NB4 (cell line): ENCODE measurements at regions not wholly inside any gene's neighbourhood (a gene's known extent, or its start where the extent isn't known, plus 50 kb on each side); places are given as distances from the start of the nearest gene placed in this dataset.

Source experiments
- DNase-seq: peaks from one replicate; pipeline ENCODE4 v3.0.0; 2010; ENCODE audit warnings: low read depth
- H3K4me3 ChIP-seq: one replicate; pipeline ENCODE4 v1.5.1; 2011; ENCODE audit warnings: mild to moderate bottlenecking, low read depth, low read length, moderate library complexity
- MYC ChIP-seq: IDR thresholded peaks from 2 replicates; pipeline ENCODE4 v1.6.1; 2011; ENCODE audit warnings: low read depth, low read length
- POLR2A ChIP-seq: IDR thresholded peaks from 2 replicates; pipeline ENCODE4 v1.6.1; 2011; ENCODE audit warnings: mild to moderate bottlenecking; ENCODE audit not compliant: insufficient read length; ENCODE audit errors: extremely low read depth
- TF ChIP-seq, protein P1 (sequence below): IDR thresholded peaks from 2 replicates; pipeline ENCODE4 v1.6.1; 2011; ENCODE audit warnings: low read depth, low read length
- TF ChIP-seq, protein P2 (sequence below): IDR thresholded peaks from one replicate; pipeline ENCODE4 v1.5.1; 2012; ENCODE audit warnings: low read depth, low read length

DNA sequence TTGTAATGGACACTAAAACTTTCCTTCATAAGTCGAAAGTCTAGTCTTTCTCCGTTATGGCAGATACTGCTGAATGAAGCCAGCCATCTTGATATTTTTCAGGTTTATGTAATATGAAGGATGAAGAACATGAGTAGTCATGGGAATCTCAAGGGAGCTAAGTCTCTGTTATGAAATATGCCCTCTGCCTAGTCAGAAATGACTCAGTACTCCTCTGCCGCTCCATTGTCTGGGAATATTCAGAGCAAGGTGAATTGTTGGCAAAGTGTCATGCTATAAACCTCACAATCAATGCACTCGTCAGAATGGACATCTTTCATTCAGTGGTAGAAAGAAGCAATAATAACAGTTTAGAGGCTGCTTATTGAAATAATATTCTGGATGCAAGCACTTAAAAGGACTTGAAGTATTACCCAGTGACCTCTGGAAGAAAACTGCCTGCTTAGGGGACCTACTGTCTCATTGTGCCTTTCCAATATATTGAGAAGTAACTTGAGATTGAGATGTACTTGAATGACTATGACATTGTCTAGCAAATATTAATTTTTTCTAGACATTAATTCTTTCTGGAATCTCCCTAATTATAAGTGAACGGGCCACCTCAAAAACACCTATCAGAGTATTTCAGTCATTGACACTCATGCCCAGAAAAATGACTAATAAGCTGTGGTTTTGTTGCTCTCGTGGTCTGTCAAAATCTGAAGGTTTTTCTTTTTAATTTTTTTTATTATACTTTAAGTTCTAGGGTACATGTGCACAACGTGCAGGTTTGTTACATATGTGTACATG is 1011.5 kb upstream of the ACO1 start:
- H3K4me3 ChIP-seq, result no peak overlapping the region
- DNase-seq, result no peak
- TF ChIP-seq, protein P1, sequence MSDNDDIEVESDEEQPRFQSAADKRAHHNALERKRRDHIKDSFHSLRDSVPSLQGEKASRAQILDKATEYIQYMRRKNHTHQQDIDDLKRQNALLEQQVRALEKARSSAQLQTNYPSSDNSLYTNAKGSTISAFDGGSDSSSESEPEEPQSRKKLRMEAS, result no peak

DNA sequence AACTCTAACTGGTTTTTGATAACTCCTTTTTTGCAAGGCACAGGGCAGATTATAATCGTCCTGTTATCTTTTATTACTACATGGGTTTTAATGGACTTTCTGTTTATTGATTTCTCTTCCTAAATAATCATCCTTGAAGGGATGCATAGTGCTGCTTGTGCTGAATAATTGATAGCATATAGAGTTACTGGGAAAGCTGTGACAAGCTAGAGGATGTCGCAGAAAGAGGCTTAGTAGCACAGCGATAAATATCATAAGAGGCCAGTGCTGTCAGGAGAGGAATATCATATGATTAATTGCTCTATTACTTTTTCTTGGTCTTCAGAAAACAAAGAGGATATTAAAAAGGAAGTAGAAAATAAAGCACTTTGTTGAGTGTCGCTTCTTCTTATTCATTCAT is 1007.1 kb upstream of the ACO1 start:
- no peak overlapping the region for H3K4me3 ChIP-seq
- DNase-seq, result no peak
- TF ChIP-seq POLR2A, result no peak
- TF ChIP-seq MYC, result no peak
- TF ChIP-seq, protein P2, sequence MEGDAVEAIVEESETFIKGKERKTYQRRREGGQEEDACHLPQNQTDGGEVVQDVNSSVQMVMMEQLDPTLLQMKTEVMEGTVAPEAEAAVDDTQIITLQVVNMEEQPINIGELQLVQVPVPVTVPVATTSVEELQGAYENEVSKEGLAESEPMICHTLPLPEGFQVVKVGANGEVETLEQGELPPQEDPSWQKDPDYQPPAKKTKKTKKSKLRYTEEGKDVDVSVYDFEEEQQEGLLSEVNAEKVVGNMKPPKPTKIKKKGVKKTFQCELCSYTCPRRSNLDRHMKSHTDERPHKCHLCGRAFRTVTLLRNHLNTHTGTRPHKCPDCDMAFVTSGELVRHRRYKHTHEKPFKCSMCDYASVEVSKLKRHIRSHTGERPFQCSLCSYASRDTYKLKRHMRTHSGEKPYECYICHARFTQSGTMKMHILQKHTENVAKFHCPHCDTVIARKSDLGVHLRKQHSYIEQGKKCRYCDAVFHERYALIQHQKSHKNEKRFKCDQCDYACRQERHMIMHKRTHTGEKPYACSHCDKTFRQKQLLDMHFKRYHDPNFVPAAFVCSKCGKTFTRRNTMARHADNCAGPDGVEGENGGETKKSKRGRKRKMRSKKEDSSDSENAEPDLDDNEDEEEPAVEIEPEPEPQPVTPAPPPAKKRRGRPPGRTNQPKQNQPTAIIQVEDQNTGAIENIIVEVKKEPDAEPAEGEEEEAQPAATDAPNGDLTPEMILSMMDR, result no peak
- TF ChIP-seq, protein P1, result no peak

DNA sequence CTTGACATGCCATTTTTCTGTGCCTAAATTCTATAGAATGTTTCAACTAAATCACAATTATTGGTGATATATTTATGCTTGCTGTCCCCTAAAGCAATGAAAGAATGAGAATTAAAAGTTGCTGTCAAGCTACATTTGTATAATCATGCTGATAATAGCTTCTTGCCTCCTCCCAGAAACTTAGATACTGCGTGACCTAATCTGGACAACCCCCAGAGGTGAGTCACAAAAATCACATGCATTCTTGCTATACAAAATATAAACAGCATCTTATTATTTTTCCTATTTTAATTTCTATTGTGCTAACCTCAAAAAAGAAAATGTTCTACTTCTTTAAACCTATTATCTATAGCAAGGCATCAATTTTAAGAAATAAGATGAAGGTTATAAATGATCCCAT is 995.8 kb upstream of the ACO1 start:
- no peak for DNase-seq
- H3K4me3 ChIP-seq, result no peak overlapping the region
- TF ChIP-seq, protein P1, result no peak
- no peak for TF ChIP-seq POLR2A
- TF ChIP-seq, protein P2, result no peak
- TF ChIP-seq MYC, result no peak

DNA sequence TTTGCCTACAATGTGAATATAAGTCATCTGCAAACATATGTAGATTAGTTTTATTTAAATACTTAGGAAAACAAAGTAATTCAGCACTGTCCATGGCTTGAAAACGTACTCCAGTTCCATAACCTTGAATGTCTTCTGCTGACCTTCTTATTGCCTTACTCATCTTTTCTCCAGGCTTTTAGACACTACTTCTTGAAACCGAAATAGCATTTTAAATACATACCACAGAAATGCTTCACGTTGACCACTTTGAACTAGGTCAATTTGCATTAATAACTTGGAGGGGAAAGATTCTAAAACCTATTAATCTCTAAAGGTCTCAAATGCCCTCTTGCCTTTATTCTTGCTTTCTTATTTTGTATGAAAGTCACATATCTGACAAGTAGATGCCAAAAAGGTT is 995.4 kb upstream of the ACO1 start:
- TF ChIP-seq, protein P1, result no peak
- TF ChIP-seq MYC, result no peak
- TF ChIP-seq, protein P2, result no peak
- TF ChIP-seq POLR2A, result no peak
- DNase-seq, result no peak

DNA sequence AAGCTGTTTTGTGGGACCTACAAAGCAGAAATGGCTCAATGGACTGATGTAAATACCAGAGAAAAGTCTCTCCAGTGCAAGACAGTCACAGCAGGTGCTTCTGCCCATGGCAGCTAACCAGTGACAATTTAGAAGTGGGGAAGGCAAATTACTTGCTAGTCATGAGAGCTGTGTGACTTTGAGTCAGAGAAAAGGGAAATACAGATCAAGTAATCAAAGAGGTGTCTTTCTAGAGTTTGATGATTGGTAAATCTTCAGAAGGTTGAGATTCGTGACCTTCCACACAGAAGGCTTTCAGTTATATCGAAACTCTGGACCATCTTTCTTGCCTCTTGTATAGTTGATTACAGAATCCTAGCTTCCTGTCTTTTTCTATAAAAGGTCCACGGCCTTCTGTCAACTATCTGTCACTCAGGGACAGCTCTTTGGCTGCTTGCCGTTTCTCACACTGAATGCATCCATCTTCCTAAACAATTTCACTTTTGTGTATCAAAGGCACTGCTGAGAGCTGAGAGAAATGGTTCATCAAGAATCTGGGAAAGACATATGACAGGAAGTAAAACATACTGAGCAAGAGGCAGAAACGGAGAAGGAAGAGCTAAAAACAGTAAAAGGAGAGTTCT is 993.9 kb upstream of the ACO1 start:
- no peak for TF ChIP-seq MYC
- TF ChIP-seq, protein P1, result no peak
- TF ChIP-seq, protein P2, result no peak
- H3K4me3 ChIP-seq, result no peak overlapping the region
- no peak for DNase-seq

More for the DNA sequence above, 995.4 kb upstream of the ACO1 start:
- no peak overlapping the region for H3K4me3 ChIP-seq

DNA sequence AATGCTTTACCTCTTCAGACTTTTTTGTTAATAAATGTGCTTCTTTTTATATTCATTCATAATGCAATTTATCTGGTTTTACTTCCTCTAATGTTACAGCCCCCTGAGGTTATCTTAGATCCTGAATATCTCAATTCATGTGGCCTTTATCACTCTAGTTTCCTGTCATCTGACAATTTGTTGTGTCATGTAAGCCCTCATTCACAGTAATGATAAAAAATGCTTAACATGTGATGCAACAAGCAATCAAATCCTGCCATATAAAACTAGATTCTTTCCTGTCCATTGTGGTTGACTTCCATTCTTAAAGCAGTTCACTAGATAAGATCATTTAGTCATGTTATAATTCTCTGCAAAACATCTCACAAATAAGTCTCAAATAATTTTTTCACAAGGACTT is 991.2 kb upstream of the ACO1 start:
- DNase-seq, result no peak
- TF ChIP-seq, protein P2, result no peak
- TF ChIP-seq MYC (no peak), POLR2A (no peak)
- TF ChIP-seq, protein P1, result no peak
- H3K4me3 ChIP-seq, result no peak overlapping the region
